Panc1 (cell line): ENCODE measurements at regions not wholly inside any gene's neighbourhood (a gene's known extent, or its start where the extent isn't known, plus 50 kb on each side); places are given as distances from the start of the nearest gene placed in this dataset.

Experiments
- ATAC-seq: fragments of 200-7000 bp; cut with Tn5 transposase; 2 replicates; pipeline ENCODE4 v1.9.1; 2020; ENCODE audit warnings: mild to moderate bottlenecking, moderate library complexity
- BruUV-seq: library from RNA; stranded (reverse); fragments of 400-500 nt; replicated peaks from 2 replicates; lab custom pipeline; 2021; lab: Mats Ljungman, UMichigan
- CTCF ChIA-PET: fragments of 300-600 bp; sonication (Branson Sonifier 250); formaldehyde crosslinking; loops from one replicate; lab custom pipeline; 2022; ENCODE audit warnings: antibody characterized with exemption; lab: Charles Lee
- POLR2A ChIA-PET: fragments of 300-600 bp; sonication (Branson Sonifier 250); formaldehyde crosslinking; loops from one replicate; lab custom pipeline; 2022; ENCODE audit warnings: antibody characterized with exemption; lab: Charles Lee
- DNase-seq: peaks from one replicate; pipeline ENCODE4 v3.0.0-alpha.2; 2010; ENCODE audit warnings: low read depth, low spot score
- H3K27ac ChIP-seq: 2 replicates; pipeline ENCODE4 v1.5.1; 2011; ENCODE audit warnings: mild to moderate bottlenecking, low read length, inconsistent platforms
- H3K27me3 ChIP-seq: fragments of 200-500 bp; sonication (Bioruptor generic); 2 replicates; pipeline ENCODE4 v1.6.0; 2014; ENCODE audit warnings: low read length, inconsistent platforms; ENCODE audit not compliant: control insufficient read depth, insufficient read depth
- H3K36me3 ChIP-seq: fragments of 200-500 bp; sonication (Bioruptor generic); 2 replicates; pipeline ENCODE4 v1.5.1; 2014; ENCODE audit warnings: inconsistent platforms, mild to moderate bottlenecking, low read length, moderate library complexity; ENCODE audit not compliant: control insufficient read depth, insufficient read depth
- H3K4me1 ChIP-seq: 2 replicates; pipeline ENCODE4 v1.5.1; 2011; ENCODE audit warnings: inconsistent platforms, mild to moderate bottlenecking, low read length, moderate library complexity; ENCODE audit not compliant: control insufficient read depth, insufficient read depth
- H3K4me3 ChIP-seq, 2 experiments: 2 replicates each; pipeline ENCODE4 v1.5.1; 2011 to 2012; ENCODE audit warnings: low read depth in 2 of 2, low read length in 2 of 2, mild to moderate bottlenecking in 2 of 2, inconsistent platforms in 1 of 2, moderate library complexity in 1 of 2
- H3K9me3 ChIP-seq: fragments of 200-500 bp; sonication (Bioruptor generic); 2 replicates; pipeline ENCODE4 v1.5.1; 2014; ENCODE audit warnings: low read depth, mild to moderate bottlenecking, inconsistent platforms, low read length, moderate library complexity; ENCODE audit not compliant: control insufficient read depth, insufficient read depth
- CTCF ChIP-seq: fragments of 450-650 bp; IDR thresholded peaks from 2 replicates; pipeline ENCODE4 v1.5.1; 2017; ENCODE audit warnings: mild to moderate bottlenecking
- POLR2AphosphoS5 ChIP-seq: IDR thresholded peaks from 2 replicates; pipeline ENCODE4 v1.6.1; 2012; ENCODE audit warnings: mild to moderate bottlenecking, low read depth, low read length, moderate library complexity
- SIN3A ChIP-seq: IDR thresholded peaks from 2 replicates; pipeline ENCODE4 v1.6.1; 2012; ENCODE audit warnings: low read depth, mild to moderate bottlenecking, low read length, moderate library complexity, borderline replicate concordance; ENCODE audit not compliant: insufficient read depth
- TCF7L2 ChIP-seq: IDR thresholded peaks from 2 replicates; pipeline ENCODE4 v1.6.1; 2011; ENCODE audit warnings: mild to moderate bottlenecking, low read depth, low read length, inconsistent platforms
- in situ Hi-C: cut with HindIII; loops from 2 replicates; pipeline ENCODE4 v1.10.0; 2016; ENCODE audit warnings: low sequenced_read_pairs, low pct_unique_long_range_greater_than_20kb
- intact Hi-C: fragments of 100-400 bp; cut with micrococcal nuclease; formaldehyde crosslinking; loops from one replicate; pipeline ENCODE4 v1.10.0; 2022; ENCODE audit not compliant: unreplicated experiment
- TF ChIP-seq, protein P1 (sequence below), 2 experiments: IDR thresholded peaks; 2 replicates each; pipeline ENCODE4 v1.6.1; 2011 to 2012; ENCODE audit warnings: low read depth in 2 of 2, control low read depth in 1 of 2, low read length in 1 of 2, mild to moderate bottlenecking in 1 of 2, moderate library complexity in 1 of 2; ENCODE audit not compliant: insufficient read depth in 1 of 2

DNA sequence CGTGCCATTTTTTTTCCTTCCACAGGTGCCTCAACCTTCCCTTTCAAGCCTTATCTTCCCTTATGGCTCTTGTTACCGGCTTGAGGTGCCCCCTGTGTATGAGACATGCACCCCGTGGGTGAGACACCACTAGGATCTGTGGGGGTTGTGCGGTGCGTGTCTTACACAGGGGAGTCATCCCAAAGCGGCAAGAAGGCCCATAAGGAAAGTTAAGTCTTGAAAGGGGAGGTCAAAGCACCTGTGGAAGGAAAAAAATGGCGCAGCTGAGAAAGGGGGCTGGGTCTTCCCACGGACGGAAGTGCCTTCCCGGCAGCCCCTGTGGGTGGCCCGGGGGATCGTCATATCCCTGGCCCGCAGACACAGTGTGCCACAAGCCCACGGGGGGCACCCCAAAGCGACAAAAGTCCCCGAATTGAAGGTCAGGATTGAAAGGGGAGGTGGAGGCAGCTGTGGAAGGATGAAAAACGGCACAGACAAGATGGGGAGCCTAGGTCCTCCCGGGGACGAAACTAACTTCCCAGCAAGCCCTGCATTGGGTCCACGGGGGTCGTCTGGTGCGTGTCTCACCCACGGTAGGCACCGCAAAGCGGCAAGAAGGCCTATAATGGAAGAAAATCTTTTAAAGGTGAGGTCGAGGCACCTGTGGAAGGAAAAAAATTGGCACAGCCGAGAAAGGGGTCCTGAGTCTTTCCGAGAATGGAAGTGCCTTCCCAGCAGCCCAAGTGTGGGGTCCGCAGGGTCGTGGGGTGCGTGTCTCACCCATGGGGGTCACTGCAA lies 273.3 kb downstream of the ALG10 start:
- H3K9me3 ChIP-seq: no peaks in the 10 kb centered on the region
- no peaks in the 10 kb centered on the region for H3K36me3 ChIP-seq
- intact Hi-C loops (loop anchor here (10.0 kb wide), 1 partner anchor 61 kb away; no protein-coding TSS in a partner anchor), in situ Hi-C loops (no loop called here)
- H3K27me3 ChIP-seq: peaks cover 3% of the 10 kb centered on the region; the same call in 1 of the 2 replicates
- ATAC-seq: no peak
- ChIA-PET POLR2A (no interaction called here), CTCF (no interaction called here)
- no peak overlapping the region for H3K27ac ChIP-seq
- no peak overlapping the region for H3K4me3 ChIP-seq
- DNase-seq: no peak
- no TSS peak for BruUV-seq
- peaks cover 15% of the 10 kb centered on the region for H3K4me1 ChIP-seq
- TF ChIP-seq TCF7L2 (no peak), SIN3A (no peak), POLR2AphosphoS5 (no peak), CTCF (no peak)
- TF ChIP-seq, protein P1, sequence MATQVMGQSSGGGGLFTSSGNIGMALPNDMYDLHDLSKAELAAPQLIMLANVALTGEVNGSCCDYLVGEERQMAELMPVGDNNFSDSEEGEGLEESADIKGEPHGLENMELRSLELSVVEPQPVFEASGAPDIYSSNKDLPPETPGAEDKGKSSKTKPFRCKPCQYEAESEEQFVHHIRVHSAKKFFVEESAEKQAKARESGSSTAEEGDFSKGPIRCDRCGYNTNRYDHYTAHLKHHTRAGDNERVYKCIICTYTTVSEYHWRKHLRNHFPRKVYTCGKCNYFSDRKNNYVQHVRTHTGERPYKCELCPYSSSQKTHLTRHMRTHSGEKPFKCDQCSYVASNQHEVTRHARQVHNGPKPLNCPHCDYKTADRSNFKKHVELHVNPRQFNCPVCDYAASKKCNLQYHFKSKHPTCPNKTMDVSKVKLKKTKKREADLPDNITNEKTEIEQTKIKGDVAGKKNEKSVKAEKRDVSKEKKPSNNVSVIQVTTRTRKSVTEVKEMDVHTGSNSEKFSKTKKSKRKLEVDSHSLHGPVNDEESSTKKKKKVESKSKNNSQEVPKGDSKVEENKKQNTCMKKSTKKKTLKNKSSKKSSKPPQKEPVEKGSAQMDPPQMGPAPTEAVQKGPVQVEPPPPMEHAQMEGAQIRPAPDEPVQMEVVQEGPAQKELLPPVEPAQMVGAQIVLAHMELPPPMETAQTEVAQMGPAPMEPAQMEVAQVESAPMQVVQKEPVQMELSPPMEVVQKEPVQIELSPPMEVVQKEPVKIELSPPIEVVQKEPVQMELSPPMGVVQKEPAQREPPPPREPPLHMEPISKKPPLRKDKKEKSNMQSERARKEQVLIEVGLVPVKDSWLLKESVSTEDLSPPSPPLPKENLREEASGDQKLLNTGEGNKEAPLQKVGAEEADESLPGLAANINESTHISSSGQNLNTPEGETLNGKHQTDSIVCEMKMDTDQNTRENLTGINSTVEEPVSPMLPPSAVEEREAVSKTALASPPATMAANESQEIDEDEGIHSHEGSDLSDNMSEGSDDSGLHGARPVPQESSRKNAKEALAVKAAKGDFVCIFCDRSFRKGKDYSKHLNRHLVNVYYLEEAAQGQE (IDR thresholded peaks at IDR 0.05; ENCODE audit: insufficient read depth in 1 of 2, low read depth in 2 of 2, low read length in 1 of 2): no peak

DNA sequence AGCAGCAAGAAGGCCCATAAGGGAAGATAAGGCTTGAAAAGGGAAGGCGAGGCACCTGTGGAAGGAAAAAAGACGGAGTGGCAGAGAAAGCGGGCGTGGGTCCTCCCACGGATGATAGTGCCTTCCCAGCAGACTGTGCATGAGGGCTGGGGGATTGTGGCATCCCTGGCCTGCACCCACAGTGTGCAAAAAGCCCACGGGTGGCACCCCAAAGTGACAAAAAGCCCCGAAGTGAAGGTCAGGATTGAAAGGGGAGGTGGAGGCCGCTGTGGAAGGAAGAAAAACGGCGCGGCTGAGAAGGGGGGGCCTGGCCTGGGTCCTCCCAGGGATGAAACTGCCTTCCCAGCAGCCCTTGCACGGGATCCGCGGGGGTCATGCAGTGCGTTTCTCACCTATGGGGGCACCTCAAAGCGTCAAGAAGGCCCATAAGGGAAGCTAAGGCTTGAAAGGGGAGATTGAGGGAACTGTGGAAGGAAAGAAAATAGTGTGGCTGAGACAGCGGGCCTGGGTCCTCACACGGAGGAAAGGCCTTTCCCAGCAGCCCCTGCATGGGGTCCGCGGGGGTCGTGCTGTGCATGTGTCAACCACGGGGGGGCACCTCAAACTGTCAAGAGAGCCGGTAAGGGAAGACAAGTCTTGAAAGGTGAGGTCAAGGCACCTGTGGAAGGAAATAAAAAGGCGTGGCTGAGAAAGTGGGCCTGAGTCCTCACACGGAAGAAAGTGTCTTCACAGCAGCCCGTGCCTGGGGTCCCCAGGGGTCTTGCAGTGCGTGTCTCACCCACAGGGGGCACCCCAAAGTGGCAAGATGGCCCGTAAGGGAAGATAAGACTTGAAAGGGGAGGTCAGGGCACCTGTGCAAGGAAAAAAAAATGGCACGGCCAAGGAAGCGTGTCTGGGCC lies 274.1 kb downstream of the ALG10 start:
- in situ Hi-C loops (no loop called here), intact Hi-C loops (loop anchor here (10.0 kb wide), 1 partner anchor 62 kb away; no protein-coding TSS in a partner anchor)
- no TSS peak for BruUV-seq
- Histone ChIP-seq H3K36me3 (no peaks in the 10 kb centered on the region), H3K27me3 (peaks cover 3% of the 10 kb centered on the region; the same call in 1 of the 2 replicates), H3K4me1 (peaks cover 10% of the 10 kb centered on the region), H3K4me3 (no peak overlapping the region), H3K9me3 (no peaks in the 10 kb centered on the region), H3K27ac (no peak overlapping the region)
- CTCF ChIA-PET: no interaction called here
- no peak for TF ChIP-seq TCF7L2
- TF ChIP-seq CTCF: no peak
- no peak for TF ChIP-seq SIN3A
- TF ChIP-seq, protein P1 (IDR thresholded peaks at IDR 0.05; ENCODE audit: insufficient read depth in 1 of 2, low read depth in 2 of 2, low read length in 1 of 2): no peak
- no peak for TF ChIP-seq POLR2AphosphoS5
- POLR2A ChIA-PET: no interaction called here
- ATAC-seq (no peak), DNase-seq (no peak)
